GM12874 (cell line): ENCODE measurements at regions not wholly inside any gene's neighbourhood (a gene's known extent, or its start where the extent isn't known, plus 50 kb on each side); places are given as distances from the start of the nearest gene placed in this dataset.

Source experiments
- CTCF ChIP-seq: IDR thresholded peaks from 2 replicates; pipeline ENCODE4 v1.5.1; 2011; ENCODE audit warnings: low read depth, mild to moderate bottlenecking, control low read depth, low read length, moderate library complexity; ENCODE audit not compliant: insufficient read depth

DNA sequence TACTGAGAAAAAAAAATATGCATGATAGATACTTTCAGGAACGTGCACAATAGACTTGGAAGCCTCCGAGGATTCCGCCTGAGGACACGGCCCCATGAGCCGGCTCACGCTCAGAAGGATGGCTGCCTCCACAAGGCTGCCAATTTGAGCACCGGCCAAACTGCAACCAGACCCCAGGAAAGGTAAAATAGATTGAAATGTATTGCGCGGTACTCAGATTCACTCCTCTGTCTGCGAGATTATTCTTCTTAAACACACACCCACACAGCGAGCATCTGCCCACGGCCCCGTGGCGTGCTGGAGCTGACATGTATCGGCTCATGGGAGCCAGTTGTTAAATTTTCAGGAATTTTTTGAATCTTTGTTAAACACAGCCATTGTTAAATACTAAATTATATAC is 653.2 kb upstream of the MKI67 start:
- TF ChIP-seq CTCF, result no peak

GRCh38 chr10:128780156-128780761 is 654.0 kb upstream of the MKI67 start:
- TF ChIP-seq CTCF, result no peak

DNA sequence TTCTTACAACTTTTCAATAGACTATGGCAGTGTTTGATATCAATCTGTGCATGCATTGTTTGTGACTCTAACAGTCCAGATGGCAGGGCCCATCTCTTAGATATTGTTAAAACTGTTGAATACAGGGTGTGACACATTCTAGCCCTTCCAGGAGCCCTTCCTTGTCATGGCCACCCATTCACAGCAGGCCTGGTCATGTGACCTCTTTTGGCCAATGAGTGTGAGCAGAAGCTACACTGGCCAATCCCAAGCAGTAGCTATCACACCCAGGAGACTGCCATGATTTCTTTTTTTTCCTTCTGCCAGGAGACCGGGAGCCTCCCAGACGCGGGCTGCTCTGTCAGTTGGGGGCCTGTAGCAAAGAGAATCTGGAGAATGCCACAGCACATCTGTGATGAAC is 655.4 kb upstream of the MKI67 start:
- TF ChIP-seq CTCF, result no peak

- TF ChIP-seq CTCF, result no peak
These were observed 658.2 kb upstream of the MKI67 start for GRCh38 chr10:128784444-128784843.

DNA sequence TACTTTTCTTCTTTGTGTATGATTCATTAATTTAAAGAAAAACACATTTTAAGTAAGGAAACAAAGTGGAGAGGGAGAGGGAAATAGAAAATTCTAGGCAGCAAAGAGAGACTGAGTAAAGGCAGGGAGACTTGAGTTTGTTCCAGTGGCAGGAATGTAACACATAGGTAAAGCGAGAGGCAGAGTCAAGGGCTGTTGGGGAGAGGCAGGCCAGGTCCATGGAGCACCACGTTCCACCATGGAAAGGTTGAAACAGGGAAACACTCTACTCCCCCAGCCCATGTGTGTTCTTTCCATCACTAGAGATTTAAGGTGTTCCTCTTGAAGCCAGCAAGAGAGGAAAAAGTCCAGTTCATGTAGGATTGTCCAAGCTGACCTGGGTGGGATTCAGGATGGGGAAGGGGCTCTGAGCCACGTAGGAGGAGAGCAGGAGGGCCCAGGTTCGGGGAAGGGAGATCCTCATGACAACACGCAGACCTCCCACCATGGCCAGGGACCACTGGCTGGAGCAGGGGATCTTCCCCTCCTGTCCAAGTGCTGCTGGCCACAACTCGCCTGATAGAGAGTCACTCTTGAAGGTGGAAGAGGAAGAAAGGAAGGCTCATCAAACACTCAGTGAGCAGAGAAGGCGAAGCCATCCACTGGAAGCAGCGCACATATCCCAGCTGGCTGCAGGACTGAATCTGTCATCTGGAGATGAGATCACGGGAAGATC is 666.4 kb upstream of the MKI67 start:
- no peak for TF ChIP-seq CTCF

GRCh38 chr10:128793726-128794655 is 667.8 kb upstream of the MKI67 start:
- TF ChIP-seq CTCF, result no peak

- TF ChIP-seq CTCF, result no peak
These were observed 670.2 kb upstream of the MKI67 start for GRCh38 chr10:128796396-128796912.
